ENCODE measurements at regions not wholly inside any gene's neighbourhood (a gene's known extent, or its start where the extent isn't known, plus 50 kb on each side); places are given as distances from the start of the nearest gene placed in this dataset.

GRCh38 chr16:13338044-13338443, 436.6 kb downstream of the SHISA9 start:
- Mint-ChIP-seq H3K27me3 (ENCODE audit: low read depth) (no peaks in the 10 kb centered on the region), H3K4me1 (ENCODE audit: low read depth) (no peaks in the 10 kb centered on the region), H3K36me3 (ENCODE audit: low read depth) (no peaks in the 10 kb centered on the region)

GRCh38 chr16:13342675-13343074, 441.3 kb downstream of the SHISA9 start:
- H3K4me3 Mint-ChIP-seq (ENCODE audit: unreplicated experiment): no peak overlapping the region
- H3K36me3 Mint-ChIP-seq (ENCODE audit: low read depth): no peaks in the 10 kb centered on the region
- no peaks in the 10 kb centered on the region for H3K27me3 Mint-ChIP-seq (ENCODE audit: low read depth)
- H3K27ac Mint-ChIP-seq (ENCODE audit: unreplicated experiment): no peak overlapping the region
- H3K9me3 Mint-ChIP-seq (ENCODE audit: low read depth): peaks cover 2% of the 10 kb centered on the region
- TF ChIP-seq CTCF (IDR thresholded peaks at IDR 0.05): no peak
- no peaks in the 10 kb centered on the region for H3K4me1 Mint-ChIP-seq (ENCODE audit: low read depth)
- no peak for DNase-seq (ENCODE audit: low spot score)

More at GRCh38 chr16:13338044-13338443, 436.6 kb downstream of the SHISA9 start:
- Mint-ChIP-seq H3K27ac (ENCODE audit: unreplicated experiment) (no peak overlapping the region), H3K4me3 (ENCODE audit: unreplicated experiment) (no peak overlapping the region), H3K9me3 (ENCODE audit: low read depth) (peaks cover 3% of the 10 kb centered on the region)
- no peak for TF ChIP-seq CTCF (IDR thresholded peaks at IDR 0.05)
- DNase-seq (ENCODE audit: low spot score): no peak

- Mint-ChIP-seq H3K27ac (ENCODE audit: unreplicated experiment) (no peak overlapping the region), H3K4me3 (ENCODE audit: unreplicated experiment) (no peak overlapping the region), H3K36me3 (ENCODE audit: low read depth) (no peaks in the 10 kb centered on the region), H3K27me3 (ENCODE audit: low read depth) (no peaks in the 10 kb centered on the region), H3K9me3 (ENCODE audit: low read depth) (peaks cover 2% of the 10 kb centered on the region), H3K4me1 (ENCODE audit: low read depth) (no peaks in the 10 kb centered on the region)
- TF ChIP-seq CTCF (IDR thresholded peaks at IDR 0.05): no peak
- DNase-seq (ENCODE audit: low spot score): no peak
These were observed 442.6 kb downstream of the SHISA9 start for GRCh38 chr16:13344001-13344400.

GRCh38 chr16:13348416-13348815, 447.0 kb downstream of the SHISA9 start:
- Mint-ChIP-seq H3K27ac (ENCODE audit: unreplicated experiment) (no peak overlapping the region), H3K9me3 (ENCODE audit: low read depth) (peaks cover 2% of the 10 kb centered on the region), H3K4me1 (ENCODE audit: low read depth) (no peaks in the 10 kb centered on the region), H3K4me3 (ENCODE audit: unreplicated experiment) (no peak overlapping the region), H3K27me3 (ENCODE audit: low read depth) (peaks cover 2% of the 10 kb centered on the region), H3K36me3 (ENCODE audit: low read depth) (no peaks in the 10 kb centered on the region)
- DNase-seq (ENCODE audit: low spot score): no peak
- no peak for TF ChIP-seq CTCF (IDR thresholded peaks at IDR 0.05)

GRCh38 chr16:13350000-13350399, 448.6 kb downstream of the SHISA9 start:
- Mint-ChIP-seq H3K4me3 (ENCODE audit: unreplicated experiment) (no peak overlapping the region), H3K4me1 (ENCODE audit: low read depth) (no peaks in the 10 kb centered on the region), H3K36me3 (ENCODE audit: low read depth) (no peaks in the 10 kb centered on the region), H3K27ac (ENCODE audit: unreplicated experiment) (no peak overlapping the region), H3K27me3 (ENCODE audit: low read depth) (peaks cover 2% of the 10 kb centered on the region), H3K9me3 (ENCODE audit: low read depth) (peaks cover 2% of the 10 kb centered on the region)
- TF ChIP-seq CTCF (IDR thresholded peaks at IDR 0.05): no peak
- DNase-seq (ENCODE audit: low spot score): no peak
